GM18508 (cell line): ENCODE measurements at regions not wholly inside any gene's neighbourhood (a gene's known extent, or its start where the extent isn't known, plus 50 kb on each side); places are given as distances from the start of the nearest gene placed in this dataset.

Experiments used
- ATAC-seq: cut with Tn5 transposase; IDR thresholded peaks from one replicate; pipeline ENCODE4 v1.9.1; 2021; ENCODE audit warnings: moderate number of reproducible peaks; ENCODE audit not compliant: insufficient read depth, unreplicated experiment

- ATAC-seq: no peak
Observed at GRCh38 chr14:97920201-97920600, 1123.0 kb downstream of the VRK1 start.

- no peak for ATAC-seq
Observed at GRCh38 chr14:97921296-97921695, 1124.1 kb downstream of the VRK1 start.

DNA sequence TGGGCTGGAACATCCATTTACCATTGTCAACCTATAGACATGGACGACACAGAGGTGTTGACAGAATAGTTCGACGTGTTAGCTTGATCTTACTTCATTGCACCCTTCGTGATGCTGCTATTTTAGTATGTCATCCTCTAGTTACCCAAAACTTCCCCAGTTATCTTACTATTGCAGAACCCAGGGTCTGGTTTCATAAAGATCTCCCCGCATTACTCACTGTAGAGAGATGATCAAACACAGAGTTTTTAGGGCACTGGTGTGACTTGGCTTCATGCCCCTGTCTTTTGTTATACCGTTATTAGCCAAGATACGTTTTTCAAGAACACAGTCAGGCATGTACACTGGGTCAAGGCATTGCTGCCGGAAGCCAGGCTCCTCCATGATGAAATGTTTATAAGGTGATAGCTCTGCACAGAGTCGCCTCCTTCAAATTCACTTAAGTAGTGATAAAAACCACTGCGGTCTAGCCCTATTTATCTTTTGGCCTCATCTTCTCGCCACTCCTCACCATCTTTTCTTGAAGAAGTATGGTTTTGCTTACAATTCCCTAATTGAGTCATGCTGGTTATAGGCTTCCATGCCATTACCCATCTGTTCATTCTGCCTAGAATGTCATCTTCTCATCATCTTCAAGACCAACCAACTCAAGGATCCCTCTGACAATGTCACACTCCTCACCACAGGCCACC is 1127.9 kb downstream of the VRK1 start:
- ATAC-seq: no peak

- ATAC-seq: no peak
Observed at GRCh38 chr14:97930166-97930565, 1133.0 kb downstream of the VRK1 start.

GRCh38 chr14:97931273-97931672 is 1134.1 kb downstream of the VRK1 start:
- ATAC-seq: no peak

DNA sequence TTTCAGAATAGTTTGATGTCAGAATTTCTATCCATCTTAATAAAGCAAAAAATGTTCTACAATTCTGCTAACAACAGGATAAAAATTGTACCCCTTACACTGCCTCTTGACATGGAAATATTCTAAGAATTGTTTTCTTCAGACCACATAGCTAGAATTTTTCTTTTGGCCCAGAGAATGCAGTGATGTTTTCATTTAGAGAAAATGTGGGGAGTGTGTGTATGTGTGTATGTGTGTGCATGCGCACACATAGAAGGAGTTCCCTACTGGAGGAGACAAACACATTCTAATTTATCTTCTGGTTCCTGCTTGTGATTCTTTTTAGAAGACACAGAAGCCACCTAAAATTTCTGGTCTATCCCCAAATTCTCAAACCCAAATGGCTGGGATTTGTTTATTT is 1145.7 kb downstream of the VRK1 start:
- no peak for ATAC-seq

- no peak for ATAC-seq
Observed at GRCh38 chr14:97943619-97944018, 1146.4 kb downstream of the VRK1 start.

DNA sequence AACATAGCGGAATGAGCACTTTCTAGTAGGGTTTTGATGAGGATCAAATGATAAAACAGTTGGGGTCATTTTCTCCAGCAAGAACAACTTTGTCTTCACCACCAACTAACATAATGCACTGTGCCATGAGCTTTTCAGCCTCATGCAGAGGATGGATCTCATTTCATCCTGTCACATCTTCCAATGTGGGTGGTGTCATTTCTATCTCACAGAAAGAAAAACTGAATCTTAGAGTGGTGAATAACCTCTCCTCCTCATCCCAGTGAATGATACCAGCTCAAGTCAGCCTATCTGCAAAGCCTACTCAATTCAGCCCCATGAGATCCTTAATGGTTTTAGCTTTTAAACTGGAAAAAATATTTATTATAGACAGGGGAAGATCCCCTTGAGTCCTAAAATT is 1147.2 kb downstream of the VRK1 start:
- ATAC-seq: no peak

DNA sequence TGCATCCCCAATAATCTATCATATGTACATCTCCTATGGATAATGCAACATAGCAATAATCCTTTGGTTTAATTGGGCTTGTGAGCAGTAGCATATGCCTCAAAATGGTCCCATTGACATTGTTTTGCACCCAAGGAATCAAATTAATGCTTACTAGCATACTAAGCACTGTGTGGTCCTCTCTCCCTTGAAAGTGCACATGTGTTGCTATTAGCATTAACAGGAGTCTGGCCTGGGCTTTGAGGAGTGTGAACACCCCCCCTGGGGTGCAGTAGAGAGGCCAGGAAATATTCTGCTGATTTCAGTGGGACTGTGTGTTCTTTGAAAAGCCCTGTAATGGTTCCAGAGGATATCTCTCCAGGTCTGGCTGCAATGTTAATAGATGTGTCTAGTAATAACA is 1148.4 kb downstream of the VRK1 start:
- no peak for ATAC-seq

DNA sequence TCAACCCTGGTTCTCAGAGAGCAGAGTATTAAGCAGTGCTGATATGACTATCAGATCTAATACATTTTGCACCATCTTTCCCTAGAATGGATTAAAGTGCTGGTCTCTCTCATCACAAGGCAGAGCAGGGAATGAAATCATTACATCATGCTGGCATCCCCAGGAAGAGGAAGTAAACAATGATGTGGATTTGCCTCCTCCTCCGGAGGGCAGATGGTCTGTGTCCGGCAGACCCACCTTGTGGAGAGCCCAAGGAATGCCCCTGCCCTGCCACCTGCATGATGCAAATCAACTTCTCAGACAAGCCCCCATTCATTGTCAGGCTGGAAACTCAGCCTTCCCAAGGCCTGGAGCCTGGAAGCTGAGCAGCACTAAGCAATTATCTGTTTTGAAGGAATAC is 1149.1 kb downstream of the VRK1 start:
- ATAC-seq: no peak

- ATAC-seq: no peak
Observed at GRCh38 chr14:97946641-97947040, 1149.5 kb downstream of the VRK1 start.

GRCh38 chr14:97948841-97949240 is 1151.7 kb downstream of the VRK1 start:
- no peak for ATAC-seq

- ATAC-seq: no peak
Observed at GRCh38 chr14:97956581-97957340, 1159.6 kb downstream of the VRK1 start.

GRCh38 chr14:97959251-97959650 is 1162.1 kb downstream of the VRK1 start:
- ATAC-seq: no peak

DNA sequence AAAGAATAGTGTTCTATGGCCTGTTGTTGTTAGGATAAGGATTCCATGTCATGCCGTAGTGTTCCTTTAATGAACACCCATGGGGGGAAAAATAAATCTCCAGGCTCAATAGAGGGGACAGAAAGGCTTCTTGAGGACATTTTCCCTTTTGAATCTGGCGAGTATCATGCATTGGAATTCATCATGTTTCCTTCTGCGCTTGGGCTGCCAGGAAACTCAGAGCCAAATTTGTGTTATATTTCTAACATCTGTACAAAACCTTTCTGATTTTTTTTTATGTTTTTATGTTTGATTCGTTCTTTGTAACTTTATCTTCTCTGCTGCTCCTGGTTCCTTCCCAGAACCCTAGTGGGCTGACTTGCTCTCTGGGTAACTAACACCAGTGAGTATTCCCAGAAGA is 1163.3 kb downstream of the VRK1 start:
- no peak for ATAC-seq

- ATAC-seq: no peak
Observed at GRCh38 chr14:97970222-97970621, 1173.0 kb downstream of the VRK1 start.

DNA sequence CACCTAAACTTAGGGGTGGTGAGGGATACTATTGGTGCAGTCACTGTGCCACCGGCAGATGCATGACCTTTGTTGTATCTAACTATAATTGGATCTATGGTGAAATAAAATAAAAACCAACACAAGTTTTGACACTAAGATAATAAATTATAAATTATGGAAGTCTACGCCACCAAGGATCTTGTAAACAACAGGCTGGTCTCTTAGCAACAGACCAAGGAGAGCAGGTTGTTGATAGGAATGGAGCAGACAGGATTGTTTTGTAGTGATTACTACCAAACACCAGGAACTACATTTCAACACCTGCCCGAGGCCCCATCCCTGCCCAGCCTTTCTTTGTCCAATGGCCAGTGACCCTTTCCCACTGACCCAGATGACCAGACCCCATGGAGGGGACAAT is 1178.0 kb downstream of the VRK1 start:
- no peak for ATAC-seq

DNA sequence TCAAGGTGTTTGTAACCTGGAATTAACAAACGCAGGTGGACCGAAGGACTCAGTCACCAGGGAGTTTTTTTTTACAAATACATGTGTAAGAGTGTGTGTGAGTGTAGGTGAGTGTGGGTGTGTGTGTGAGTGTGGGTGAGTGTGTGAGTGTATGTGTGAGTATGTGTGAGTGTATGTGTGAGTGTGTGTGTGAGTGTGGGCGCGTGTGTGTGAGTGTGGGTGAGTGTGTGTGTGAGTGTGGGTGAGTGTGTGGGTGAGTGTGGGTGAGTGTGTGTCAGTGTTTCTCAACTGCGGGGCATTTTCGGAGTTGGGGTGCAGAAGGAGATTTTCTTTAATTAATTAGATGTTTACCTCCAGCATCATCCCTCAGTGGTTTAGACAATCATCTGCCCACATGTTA is 1178.8 kb downstream of the VRK1 start:
- no peak for ATAC-seq

- ATAC-seq: no peak
Observed at GRCh38 chr14:97976861-97977260, 1179.7 kb downstream of the VRK1 start.

DNA sequence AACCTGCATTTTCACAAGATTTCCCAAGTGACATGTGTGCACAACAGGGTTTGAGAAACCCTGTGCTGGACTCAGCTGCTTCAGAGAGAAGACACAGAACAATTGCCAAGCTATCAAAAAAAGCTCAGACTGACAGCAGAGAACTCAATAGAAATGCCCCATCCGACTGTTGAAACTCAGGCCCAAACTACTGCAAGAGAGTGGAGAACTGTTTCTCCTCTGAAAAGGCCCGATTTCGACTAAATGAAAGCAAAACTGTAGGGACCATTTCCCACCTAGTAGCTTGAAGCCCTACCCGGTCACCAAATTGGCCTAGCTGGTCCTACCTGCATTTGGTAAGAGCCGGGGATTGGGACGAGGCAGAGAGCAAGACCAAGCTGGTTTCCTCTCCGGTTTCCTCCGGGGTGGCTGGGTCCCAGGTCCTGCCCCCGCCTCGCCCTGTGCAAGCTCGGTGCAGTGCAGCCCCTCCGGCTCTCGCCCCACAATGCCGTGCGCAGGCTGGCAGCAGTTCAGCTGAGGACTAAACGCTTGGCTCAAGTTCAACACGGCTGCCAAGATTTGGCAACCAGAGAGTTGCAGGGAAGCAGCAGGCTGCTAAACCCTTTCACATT is 1180.6 kb downstream of the VRK1 start:
- no peak for ATAC-seq

GRCh38 chr14:97978341-97978740 is 1181.2 kb downstream of the VRK1 start:
- ATAC-seq: no peak
